H1 (cell line): ENCODE measurements at regions not wholly inside any gene's neighbourhood (a gene's known extent, or its start where the extent isn't known, plus 50 kb on each side); places are given as distances from the start of the nearest gene placed in this dataset.

Source experiments
- CTCF ChIA-PET: fragments of 300-600 bp; sonication (Branson Sonifier 250); formaldehyde crosslinking; loops from one replicate; lab custom pipeline; 2021; ENCODE audit not compliant: partially characterized antibody; lab: Charles Lee
- POLR2A ChIA-PET: fragments of 300-600 bp; sonication (Branson Sonifier 250); formaldehyde crosslinking; loops from one replicate; lab custom pipeline; 2021; ENCODE audit warnings: inconsistent platforms; ENCODE audit not compliant: partially characterized antibody; lab: Charles Lee
- DNase-seq, 2 experiments: peaks; one replicate each; pipeline versions ENCODE4 v3.0.0 to v3.0.0-alpha.2; 2010 to 2022; ENCODE audit warnings: low spot score in 2 of 2, low read depth in 1 of 2, mixed read lengths in 1 of 2
- FAIRE-seq: peaks from 2 replicates; lab custom pipeline; 2011; peaks lifted over from hg19 to GRCh38; lab: Jason Lieb, UNC
- H2AFZ ChIP-seq: 2 replicates; pipeline ENCODE4 v1.8.1; 2012; ENCODE audit warnings: low read length, inconsistent platforms
- H2AK5ac ChIP-seq: 2 replicates; pipeline ENCODE4 v1.6.1; 2013; ENCODE audit warnings: low read depth, low read length
- H2BK120ac ChIP-seq: replicated peaks from 2 replicates; pipeline ENCODE3; 2013; ENCODE audit warnings: low read depth, low read length, inconsistent platforms
- H2BK12ac ChIP-seq: 2 replicates; pipeline ENCODE4 v1.6.1; 2013; ENCODE audit warnings: low read depth, low read length
- H2BK15ac ChIP-seq: 2 replicates; pipeline ENCODE4 v1.6.1; 2013; ENCODE audit warnings: low read length
- H2BK20ac ChIP-seq: 2 replicates; pipeline ENCODE4 v1.6.1; 2013; ENCODE audit warnings: low read length
- H2BK5ac ChIP-seq: 2 replicates; pipeline ENCODE4 v1.6.1; 2013; ENCODE audit warnings: low read depth, low read length
- H3K14ac ChIP-seq: 2 replicates; pipeline ENCODE4 v1.6.1; 2013; ENCODE audit warnings: inconsistent platforms; ENCODE audit not compliant: insufficient read length
- H3K18ac ChIP-seq: 2 replicates; pipeline ENCODE4 v1.6.1; 2013; ENCODE audit warnings: low read length; ENCODE audit errors: extremely low read depth
- H3K23ac ChIP-seq: 2 replicates; pipeline ENCODE4 v1.6.1; 2013; ENCODE audit warnings: inconsistent platforms; ENCODE audit not compliant: insufficient read length
- H3K23me2 ChIP-seq: 2 replicates; pipeline ENCODE4 v1.6.1; 2013; ENCODE audit warnings: low read depth, low read length
- H3K27ac ChIP-seq: 2 replicates; pipeline ENCODE4 v1.6.1; 2011; ENCODE audit warnings: low read depth, low read length, inconsistent platforms
- H3K27me3 ChIP-seq, 4 experiments: replicated peaks in 1 of 4; 1 replicate in 1 of 4; 2 replicates in 3 of 4; pipeline versions ENCODE4 v1.6.1 to v1.8.1; 2011 to 2013; ENCODE audit warnings: low read length in 3 of 4, mild to moderate bottlenecking in 3 of 4, inconsistent platforms in 2 of 4, mixed read lengths in 2 of 4, moderate library complexity in 1 of 4; ENCODE audit not compliant: control insufficient read depth in 3 of 4, insufficient read depth in 3 of 4; ENCODE audit errors: extremely low read depth in 1 of 4
- H3K36me3 ChIP-seq, 4 experiments: 2 replicates each; pipeline versions ENCODE4 v1.6.1 to v1.8.1; 2011 to 2013; ENCODE audit warnings: mild to moderate bottlenecking in 4 of 4, low read length in 3 of 4, moderate library complexity in 2 of 4, control low read depth in 1 of 4, inconsistent platforms in 1 of 4; ENCODE audit not compliant: insufficient read depth in 4 of 4, control insufficient read depth in 2 of 4
- H3K4ac ChIP-seq: replicated peaks from 2 replicates; pipeline ENCODE3; 2013; ENCODE audit warnings: low read length, low read depth, mixed read lengths, inconsistent platforms; ENCODE audit not compliant: insufficient read length
- H3K4me1 ChIP-seq, 4 experiments: replicated peaks in 1 of 4; 1 replicate in 1 of 4; 2 replicates in 3 of 4; pipeline versions ENCODE4 v1.6.1 to v1.8.1; 2011 to 2013; ENCODE audit warnings: low read length in 3 of 4, inconsistent platforms in 2 of 4, mixed read lengths in 1 of 4; ENCODE audit not compliant: insufficient read depth in 4 of 4, control insufficient read depth in 3 of 4
- H3K4me2 ChIP-seq, 2 experiments: 2 replicates each; pipeline versions ENCODE4 v1.6.1 to v1.8.1; 2011 to 2013; ENCODE audit warnings: low read depth in 2 of 2, low read length in 2 of 2, control low read depth in 1 of 2, inconsistent platforms in 1 of 2, mild to moderate bottlenecking in 1 of 2; ENCODE audit not compliant: insufficient read depth in 1 of 2
- H3K4me3 ChIP-seq, 4 experiments: fragments of 200-600, 300-600 bp in 1 of 4; sonication (generic), shearing (Covaris generic), sonication (Bioruptor Twin) in 1 of 4; 2 replicates each; pipeline versions ENCODE4 v1.5.1 to v1.8.1; 2011 to 2016; ENCODE audit warnings: low read length in 4 of 4, low read depth in 3 of 4, control low read depth in 2 of 4, inconsistent platforms in 2 of 4, mild to moderate bottlenecking in 2 of 4, mixed read lengths in 1 of 4, moderate library complexity in 1 of 4; ENCODE audit not compliant: insufficient read depth in 2 of 4; ENCODE audit errors: extremely low read depth in 1 of 4
- H3K56ac ChIP-seq: replicated peaks from 2 replicates; pipeline ENCODE3; 2013; ENCODE audit warnings: low read depth, mild to moderate bottlenecking, mixed read lengths, low read length, inconsistent platforms; ENCODE audit not compliant: insufficient read length
- H3K79me1 ChIP-seq: 2 replicates; pipeline ENCODE4 v1.6.1; 2013; ENCODE audit warnings: low read depth, low read length, control low read depth
- H3K79me2 ChIP-seq, 2 experiments: 2 replicates each; pipeline versions ENCODE4 v1.6.1 to v1.8.1; 2012 to 2013; ENCODE audit warnings: low read length in 2 of 2, mild to moderate bottlenecking in 2 of 2, inconsistent platforms in 1 of 2; ENCODE audit not compliant: insufficient read depth in 2 of 2, control insufficient read depth in 1 of 2
- H3K9ac ChIP-seq, 4 experiments: replicated peaks in 1 of 4; 1 replicate in 1 of 4; 2 replicates in 3 of 4; pipeline versions ENCODE4 v1.6.1 to v1.8.1; 2011 to 2013; ENCODE audit warnings: low read depth in 3 of 4, low read length in 3 of 4, control low read depth in 2 of 4, mild to moderate bottlenecking in 2 of 4, moderate library complexity in 2 of 4, inconsistent platforms in 1 of 4; ENCODE audit errors: extremely low read depth in 1 of 4
- H3K9me3 ChIP-seq, 2 experiments: 2 replicates each; pipeline versions ENCODE4 v1.6.1 to v1.8.1; 2012 to 2013; ENCODE audit warnings: mild to moderate bottlenecking in 2 of 2, moderate library complexity in 2 of 2, control low read depth in 1 of 2, inconsistent platforms in 1 of 2, low read depth in 1 of 2, low read length in 1 of 2, mixed read lengths in 1 of 2; ENCODE audit not compliant: insufficient read depth in 2 of 2
- H4K20me1 ChIP-seq, 2 experiments: replicated peaks in 1 of 2; 2 replicates each; pipeline versions ENCODE3 to v1.8.1; 2011 to 2013; ENCODE audit warnings: inconsistent platforms in 2 of 2, low read length in 2 of 2, mild to moderate bottlenecking in 1 of 2; ENCODE audit not compliant: insufficient read depth in 2 of 2, control insufficient read depth in 1 of 2
- H4K5ac ChIP-seq: 2 replicates; pipeline ENCODE4 v1.6.1; 2013; ENCODE audit warnings: low read length, low read depth, mixed read lengths, inconsistent platforms; ENCODE audit not compliant: insufficient read length
- H4K8ac ChIP-seq: 2 replicates; pipeline ENCODE4 v1.8.0; 2013; ENCODE audit warnings: mild to moderate bottlenecking, moderate library complexity, low read length, inconsistent platforms; ENCODE audit not compliant: insufficient read depth; ENCODE audit errors: extremely low read depth
- H4K91ac ChIP-seq: replicated peaks from 2 replicates; pipeline ENCODE3; 2013; ENCODE audit warnings: low read length, mixed read lengths, inconsistent platforms; ENCODE audit not compliant: insufficient read length
- CTBP2 ChIP-seq: IDR thresholded peaks from 2 replicates; pipeline ENCODE4 v1.7.0; 2011; ENCODE audit warnings: borderline replicate concordance, mild to moderate bottlenecking, moderate library complexity, mixed read lengths, low read length; ENCODE audit not compliant: insufficient read depth, insufficient read length
- E2F6 ChIP-seq: IDR thresholded peaks from 2 replicates; pipeline ENCODE4 v1.6.1; 2012; ENCODE audit warnings: inconsistent platforms
- FOSL1 ChIP-seq: IDR thresholded peaks from 2 replicates; pipeline ENCODE4 v1.6.1; 2011; ENCODE audit warnings: mild to moderate bottlenecking, low read depth, low read length, moderate library complexity; ENCODE audit not compliant: insufficient read depth
- HDAC2 ChIP-seq, 2 experiments: fragments of 300-600 bp in 1 of 2; sonication (generic) in 1 of 2; IDR thresholded peaks; 2 replicates each; pipeline ENCODE4 v1.6.1; 2011 to 2012; ENCODE audit warnings: low read depth in 2 of 2, low read length in 2 of 2, mild to moderate bottlenecking in 2 of 2, moderate library complexity in 2 of 2, borderline replicate concordance in 1 of 2, inconsistent platforms in 1 of 2
- PHF8 ChIP-seq: fragments of 200-600 bp; sonication (generic); conservative IDR thresholded peaks from 2 replicates; pipeline ENCODE4 v1.7.1; 2012; ENCODE audit warnings: low read depth, mild to moderate bottlenecking, inconsistent platforms, low read length, moderate library complexity
- POLR2AphosphoS5 ChIP-seq: IDR thresholded peaks from 2 replicates; pipeline ENCODE4 v1.6.1; 2011; ENCODE audit warnings: low read depth, low read length
- POU5F1 ChIP-seq: IDR thresholded peaks from 2 replicates; pipeline ENCODE4 v1.6.1; 2011; ENCODE audit warnings: low read depth, mild to moderate bottlenecking, low read length, moderate library complexity
- TCF12 ChIP-seq: IDR thresholded peaks from 2 replicates; pipeline ENCODE4 v1.6.1; 2011; ENCODE audit warnings: low read depth, mild to moderate bottlenecking, low read length
- WGBS, 2 experiments: shearing (Covaris generic) in 1 of 2; methylation state at CpG; one replicate each; pipeline versions ENCODE4 v1.1.6 to v1.1.7; 2013 to 2015; ENCODE audit warnings: low lambda C conversion rate in 2 of 2, mixed read lengths in 2 of 2, inconsistent platforms in 1 of 2, low coverage in 1 of 2, missing lambda C conversion rate in 1 of 2; ENCODE audit not compliant: insufficient replicate concordance in 2 of 2, insufficient coverage in 1 of 2, insufficient read length in 1 of 2; ENCODE audit errors: extremely low coverage in 1 of 2, missing lambda C conversion rate in 1 of 2; 5-methylcytosine and 5-hydroxymethylcytosine counted together

DNA sequence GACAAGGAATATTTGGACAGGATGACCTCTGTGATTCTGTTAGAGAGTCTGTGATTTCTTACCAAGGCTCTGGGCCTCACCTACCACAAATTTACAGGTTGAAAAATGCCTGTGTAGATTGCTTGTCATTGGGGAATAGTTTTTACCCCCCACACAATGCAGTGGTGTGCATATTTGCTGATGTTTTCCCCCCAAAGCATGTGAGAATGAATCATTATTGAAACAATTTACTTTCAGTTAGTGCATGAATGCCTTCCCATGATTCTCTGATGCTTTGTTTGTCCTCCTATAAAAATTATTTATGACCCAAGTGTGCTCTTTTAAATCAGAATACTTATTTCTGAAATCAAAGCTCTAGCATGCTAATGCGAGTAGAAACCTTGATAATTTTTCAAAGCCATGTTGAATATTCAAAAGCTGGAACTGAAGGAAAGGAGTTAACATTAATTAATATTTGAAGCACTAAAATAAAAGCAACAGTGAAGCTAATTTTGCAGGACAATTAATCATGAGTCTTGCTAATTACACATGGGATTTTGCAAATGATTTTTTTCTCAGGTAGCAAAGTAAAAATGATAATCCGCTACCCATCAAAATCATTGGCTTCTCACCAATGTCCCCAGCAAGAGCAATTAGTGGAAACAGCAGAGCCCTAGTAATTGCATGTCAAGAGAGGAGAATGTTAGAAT is 361.2 kb upstream of the HNRNPA3 start:
- Histone ChIP-seq H2AFZ (no peak overlapping the region), H3K18ac (no peak overlapping the region), H2AK5ac (no peak overlapping the region), H3K14ac (no peak overlapping the region), H2BK20ac (no peak overlapping the region), H2BK5ac (no peak overlapping the region), H2BK12ac (no peak overlapping the region), H3K23ac (no peak overlapping the region), H3K79me1 (no peaks in the 10 kb centered on the region), H3K36me3 (no peaks in the 10 kb centered on the region), H4K8ac (no peak overlapping the region), H4K5ac (no peak overlapping the region), H3K23me2 (no peaks in the 10 kb centered on the region), H3K56ac (no peak overlapping the region), H3K9ac (no peak overlapping the region), H3K9me3 (no peaks in the 10 kb centered on the region), H3K27ac (no peak overlapping the region), H3K4ac (no peak overlapping the region), H4K20me1 (no peaks in the 10 kb centered on the region), H3K4me2 (no peak overlapping the region), H3K27me3 (no peaks in the 10 kb centered on the region), H2BK120ac (no peak overlapping the region), H3K4me3 (no peak overlapping the region), H2BK15ac (no peak overlapping the region), H3K79me2 (no peaks in the 10 kb centered on the region), H3K4me1 (peaks cover 0 to 6% (median 2%) of the 10 kb centered on the region in 4 experiments; a peak in 2 of 7 replicates), H4K91ac (no peak overlapping the region)
- TF ChIP-seq POLR2AphosphoS5 (no peak), FOSL1 (no peak), POU5F1 (no peak), TCF12 (no peak), PHF8 (no peak), HDAC2 (IDR thresholded peaks at IDR 0.05; ENCODE audit: borderline replicate concordance in 1 of 2, low read depth in 2 of 2, low read length in 2 of 2) (no peak), E2F6 (no peak), CTBP2 (no peak)
- no peak for FAIRE-seq
- 94% methylated on average over 2 of the region's 2 CpGs; no CpG with 5 or more reads in 1 of the 2 experiments for WGBS, 2 experiments
- CTCF ChIA-PET = interaction anchor here (1.0 to 1.2 kb wide), 2 partner anchors 20 to 21 kb away, joined by 3 to 5 read pairs; no protein-coding TSS in a partner anchor
- POLR2A ChIA-PET = no interaction called here
- no peak for DNase-seq
